ENCODE measurements at regions not wholly inside any gene's neighbourhood (a gene's known extent, or its start where the extent isn't known, plus 50 kb on each side); places are given as distances from the start of the nearest gene placed in this dataset.

GRCh38 chr9:75483636-75484035 is 395.3 kb downstream of the OSTF1 start (continued):
- no peak for TF ChIP-seq DBP (CRISPR knock-in tag; IDR thresholded peaks at IDR 0.05; ENCODE audit: not compliant biosample characterization)
- TF ChIP-seq ZNF740 (CRISPR knock-in tag; IDR thresholded peaks at IDR 0.05), result no peak
- TF ChIP-seq CC2D1A (CRISPR knock-in tag; IDR thresholded peaks at IDR 0.05), result no peak
- TF ChIP-seq SIX4 (CRISPR knock-in tag; IDR thresholded peaks at IDR 0.05), result no peak
- TF ChIP-seq ZSCAN25 (CRISPR knock-in tag; IDR thresholded peaks at IDR 0.05), result no peak
- no peak for TF ChIP-seq MED8 (CRISPR knock-in tag; IDR thresholded peaks at IDR 0.05; ENCODE audit: insufficient replicate concordance)

- H4K20me1 ChIP-seq (ENCODE audit: insufficient read depth, low read length), result no peaks in the 10 kb centered on the region
- no peaks in the 10 kb centered on the region for H3K9me3 ChIP-seq (ENCODE audit: low read length)
- 5% methylated on average over 5 of the region's 5 CpGs for WGBS (ENCODE audit: low lambda C conversion rate)
- TF ChIP-seq BORCS8-MEF2B (CRISPR knock-in tag; IDR thresholded peaks at IDR 0.05) (no peak), ZNF75D (CRISPR knock-in tag; IDR thresholded peaks at IDR 0.05; ENCODE audit: borderline replicate concordance) (no peak), ATF4 (CRISPR knock-in tag; IDR thresholded peaks at IDR 0.05) (no peak), DNMT1 (CRISPR knock-in tag; IDR thresholded peaks at IDR 0.05) (no peak)
- no peaks in the 10 kb centered on the region for H3K27me3 ChIP-seq (ENCODE audit: control insufficient read depth in 1 of 2, insufficient read depth in 2 of 2, low read length in 2 of 2)
- no peak overlapping the region for H3K27ac ChIP-seq (ENCODE audit: extremely low read length, insufficient read depth, low read length)
- no peak overlapping the region for H3K4me3 ChIP-seq (replicated peaks in 1 of 3; ENCODE audit: insufficient read depth in 1 of 3, low read depth in 2 of 3, low read length in 3 of 3)
- ChIA-PET CTCF (ENCODE audit: low intra/inter-chr PET ratio, low total read pairs) (no interaction called here), POLR2A (no interaction called here)
- H3K4me2 ChIP-seq (ENCODE audit: low read depth, low read length), result no peak overlapping the region
- H3K9ac ChIP-seq (ENCODE audit: insufficient read depth, low read depth, low read length), result no peak overlapping the region
- intact Hi-C loops (cut with micrococcal nuclease; ENCODE audit: unreplicated experiment) (no loop called here), in situ Hi-C loops (cut with HindIII; ENCODE audit: extremely low pct_ligation_motif_present, low pct_unique_long_range_greater_than_20kb) (no loop called here)
- DNase-seq (ENCODE audit: low spot score), result no peak
- no peaks in the 10 kb centered on the region for H3K36me3 ChIP-seq (replicated peaks in 1 of 2; ENCODE audit: control insufficient read depth in 1 of 2, insufficient read depth in 2 of 2, low read length in 2 of 2)
- no peak overlapping the region for H2AFZ ChIP-seq (ENCODE audit: low read length)
- no peak for ATAC-seq
- BruUV-seq (replicated peaks), result no TSS peak
- no peak for FAIRE-seq
- no peaks in the 10 kb centered on the region for H3K79me2 ChIP-seq (ENCODE audit: insufficient read depth, low read length)
- H3K4me1 ChIP-seq (ENCODE audit: insufficient read depth, low read length), result no peaks in the 10 kb centered on the region
Observed at GRCh38 chr9:75487856-75488718, 399.8 kb downstream of the OSTF1 start.
